B cell (primary cell): ENCODE measurements at regions not wholly inside any gene's neighbourhood (a gene's known extent, or its start where the extent isn't known, plus 50 kb on each side); places are given as distances from the start of the nearest gene placed in this dataset.

ENCODE experiments used
- ATAC-seq: fragments of 200-7000 bp; cut with Tn5 transposase; one replicate; pipeline ENCODE4 v1.10.0; 2021; ENCODE audit warnings: low read depth, mild to moderate bottlenecking, moderate number of reproducible peaks, moderate library complexity
- CTCF ChIA-PET: fragments of 350-600 bp; sonication (Branson Sonifier 250); formaldehyde crosslinking; loops from one replicate; lab custom pipeline; 2021; ENCODE audit warnings: antibody characterized with exemption, inconsistent platforms; lab: Charles Lee
- POLR2A ChIA-PET: fragments of 350-600 bp; sonication (Branson Sonifier 250); formaldehyde crosslinking; loops from one replicate; lab custom pipeline; 2021; ENCODE audit warnings: antibody characterized with exemption; lab: Charles Lee
- DNase-seq: peaks from one replicate; pipeline ENCODE4 v3.0.0; 2013
- H2AFZ ChIP-seq: 2 replicates; pipeline ENCODE4 v1.6.1; 2012; ENCODE audit warnings: mild to moderate bottlenecking, low read depth, low read length; ENCODE audit not compliant: insufficient read depth, poor library complexity, severe bottlenecking
- H3K27ac ChIP-seq, 2 donors: 1 replicate in 1 of 2; 2 replicates in 1 of 2; pipeline ENCODE4 v1.5.1; 2012 to 2013; ENCODE audit warnings: low read length in 2 of 2, mild to moderate bottlenecking in 2 of 2, moderate library complexity in 1 of 2
- H3K27me3 ChIP-seq, 4 experiments: fragments of 200-600 bp in 1 of 4; sonication (generic) in 1 of 4; replicated peaks in 1 of 4; 1 replicate in 2 of 4; 2 replicates in 2 of 4; pipeline versions ENCODE4 v1.6.1 to v1.7.0; 2013 to 2016; ENCODE audit warnings: low read length in 3 of 4, mild to moderate bottlenecking in 2 of 4, mixed read lengths in 1 of 4, moderate library complexity in 1 of 4; ENCODE audit not compliant: insufficient read depth in 4 of 4, control insufficient read depth in 3 of 4; ENCODE audit errors: control extremely low read depth in 1 of 4
- H3K36me3 ChIP-seq, 2 experiments: replicated peaks in 1 of 2; 1 replicate in 1 of 2; 2 replicates in 1 of 2; pipeline versions ENCODE4 v1.6.1 to v1.7.1; 2013; ENCODE audit warnings: low read length in 1 of 2; ENCODE audit not compliant: insufficient read depth in 2 of 2, control insufficient read depth in 1 of 2; ENCODE audit errors: control extremely low read depth in 1 of 2, extremely low read depth in 1 of 2
- H3K4me1 ChIP-seq, 2 donors: fragments of 200-600 bp in 1 of 2; sonication (generic) in 1 of 2; 1 replicate in 1 of 2; 2 replicates in 1 of 2; pipeline versions ENCODE4 v1.5.1 to v1.6.1; 2013 to 2017; ENCODE audit warnings: low read length in 2 of 2; ENCODE audit not compliant: control insufficient read depth in 2 of 2, insufficient read depth in 2 of 2
- H3K4me2 ChIP-seq: replicated peaks from 2 replicates; pipeline ENCODE3; 2012; ENCODE audit warnings: mild to moderate bottlenecking, low read depth, low read length; ENCODE audit not compliant: poor library complexity, severe bottlenecking
- H3K4me3 ChIP-seq, 5 experiments: fragments of 200-600 bp in 1 of 5; sonication (generic) in 1 of 5; 1 replicate in 3 of 5; 2 replicates in 2 of 5; pipeline versions ENCODE4 v1.5.1 to v1.7.0; 2011 to 2016; ENCODE audit warnings: low read length in 4 of 5, mild to moderate bottlenecking in 4 of 5, low read depth in 2 of 5, control low read depth in 1 of 5, moderate library complexity in 1 of 5; ENCODE audit not compliant: insufficient read depth in 1 of 5; ENCODE audit errors: control extremely low read depth in 1 of 5, extremely low read depth in 1 of 5
- H3K79me2 ChIP-seq: fragments of 200-600 bp; sonication (generic); one replicate; pipeline ENCODE4 v1.6.0; 2016; ENCODE audit warnings: low read length; ENCODE audit not compliant: control insufficient read depth, insufficient read depth
- H3K9ac ChIP-seq: fragments of 200-600 bp; sonication (generic); 2 replicates; pipeline ENCODE4 v1.6.1; 2017; ENCODE audit warnings: mild to moderate bottlenecking, low read length, moderate library complexity
- H3K9me3 ChIP-seq, 3 donors: one replicate each; pipeline versions ENCODE4 v1.6.1 to v1.7.1; 2013; ENCODE audit warnings: low read length in 2 of 3; ENCODE audit not compliant: control insufficient read depth in 2 of 3, insufficient read depth in 1 of 3; ENCODE audit errors: control extremely low read depth in 1 of 3
- H4K20me1 ChIP-seq: 2 replicates; pipeline ENCODE4 v1.6.0; 2012; ENCODE audit warnings: mild to moderate bottlenecking, low read length; ENCODE audit not compliant: insufficient read depth, control insufficient read depth, poor library complexity, severe bottlenecking
- H3K27ac Mint-ChIP-seq: one replicate; pipeline ENCODE4 v1.8.0; 2021; ENCODE audit warnings: mixed read lengths
- H3K27me3 Mint-ChIP-seq: one replicate; pipeline ENCODE4 v1.8.0; 2021; ENCODE audit warnings: mixed read lengths
- H3K4me1 Mint-ChIP-seq: one replicate; pipeline ENCODE4 v1.8.0; 2021; ENCODE audit warnings: mixed read lengths
- H3K4me3 Mint-ChIP-seq: one replicate; pipeline ENCODE4 v1.8.0; 2021; ENCODE audit warnings: mixed read lengths
- H3K9me3 Mint-ChIP-seq: one replicate; pipeline ENCODE4 v1.8.0; 2022; ENCODE audit warnings: mixed read lengths; ENCODE audit not compliant: insufficient read depth
- EZH2 ChIP-seq: IDR thresholded peaks from 2 replicates; pipeline ENCODE4 v1.6.1; 2012; ENCODE audit warnings: borderline replicate concordance, low read depth, mild to moderate bottlenecking, moderate library complexity, low read length; ENCODE audit not compliant: insufficient read depth, poor library complexity, severe bottlenecking
- WGBS: methylation state at CpG from one replicate; pipeline ENCODE4 v1.1.5; 2013; ENCODE audit warnings: missing lambda C conversion rate; ENCODE audit not compliant: insufficient coverage; 5-methylcytosine and 5-hydroxymethylcytosine counted together
- intact Hi-C: fragments of 100-400 bp; cut with micrococcal nuclease; formaldehyde crosslinking; loops from one replicate; pipeline ENCODE4 v1.10.0; 2022
- TF ChIP-seq, protein P1 (sequence below): fragments of 200-600 bp; IDR thresholded peaks from one replicate; pipeline ENCODE4 v1.8.0; 2022; ENCODE audit warnings: antibody characterized with exemption, mild to moderate bottlenecking

DNA sequence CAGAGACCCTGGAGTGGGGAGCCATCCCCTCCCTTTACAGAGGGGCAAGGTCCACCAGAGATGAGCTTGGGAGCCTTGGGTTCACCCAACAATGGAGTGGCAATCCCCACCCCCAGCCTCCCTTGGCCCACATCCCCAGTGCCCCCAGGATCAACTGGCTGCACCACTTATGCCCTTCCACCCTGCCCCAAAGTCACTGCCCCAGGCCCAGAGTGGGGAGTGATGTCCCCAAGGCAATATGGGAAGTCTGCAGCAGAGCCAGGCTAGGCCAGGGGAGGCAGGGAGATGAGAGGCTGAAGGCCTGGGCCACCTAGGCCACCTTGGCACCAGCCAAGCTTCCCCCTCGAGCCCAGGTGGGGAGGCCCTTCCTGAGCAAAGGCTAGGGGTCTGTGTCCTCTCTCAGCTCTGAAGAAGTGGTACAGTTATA, 145.5 kb downstream of the SMAD6 start:
- intact Hi-C loops: no loop called here
- Mint-ChIP-seq H3K27me3 (peaks cover 19% of the 10 kb centered on the region), H3K4me1 (peaks cover 19% of the 10 kb centered on the region), H3K4me3 (no peak overlapping the region), H3K9me3 (no peaks in the 10 kb centered on the region), H3K27ac (no peak overlapping the region)
- Histone ChIP-seq H3K9ac (no peak overlapping the region), H2AFZ (no peak overlapping the region), H3K79me2 (no peaks in the 10 kb centered on the region), H4K20me1 (no peaks in the 10 kb centered on the region), H3K27me3 (peaks cover 0 to 25% (median 15%) of the 10 kb centered on the region in 4 experiments), H3K4me2 (no peak overlapping the region), H3K4me1 (peaks cover 13 to 16% of the 10 kb centered on the region in 2 donors), H3K9me3 (no peaks in the 10 kb centered on the region), H3K4me3 (no peak overlapping the region), H3K27ac (no peak overlapping the region), H3K36me3 (no peaks in the 10 kb centered on the region)
- POLR2A ChIA-PET: interaction anchor here (0.7 kb wide), 1 partner anchor 8 kb away, joined by 3 read pairs; no protein-coding TSS in a partner anchor
- TF ChIP-seq, protein P1, sequence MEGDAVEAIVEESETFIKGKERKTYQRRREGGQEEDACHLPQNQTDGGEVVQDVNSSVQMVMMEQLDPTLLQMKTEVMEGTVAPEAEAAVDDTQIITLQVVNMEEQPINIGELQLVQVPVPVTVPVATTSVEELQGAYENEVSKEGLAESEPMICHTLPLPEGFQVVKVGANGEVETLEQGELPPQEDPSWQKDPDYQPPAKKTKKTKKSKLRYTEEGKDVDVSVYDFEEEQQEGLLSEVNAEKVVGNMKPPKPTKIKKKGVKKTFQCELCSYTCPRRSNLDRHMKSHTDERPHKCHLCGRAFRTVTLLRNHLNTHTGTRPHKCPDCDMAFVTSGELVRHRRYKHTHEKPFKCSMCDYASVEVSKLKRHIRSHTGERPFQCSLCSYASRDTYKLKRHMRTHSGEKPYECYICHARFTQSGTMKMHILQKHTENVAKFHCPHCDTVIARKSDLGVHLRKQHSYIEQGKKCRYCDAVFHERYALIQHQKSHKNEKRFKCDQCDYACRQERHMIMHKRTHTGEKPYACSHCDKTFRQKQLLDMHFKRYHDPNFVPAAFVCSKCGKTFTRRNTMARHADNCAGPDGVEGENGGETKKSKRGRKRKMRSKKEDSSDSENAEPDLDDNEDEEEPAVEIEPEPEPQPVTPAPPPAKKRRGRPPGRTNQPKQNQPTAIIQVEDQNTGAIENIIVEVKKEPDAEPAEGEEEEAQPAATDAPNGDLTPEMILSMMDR: no peak
- TF ChIP-seq EZH2: no peak
- 80% methylated on average over 1 of the region's 1 CpG for WGBS
- DNase-seq: no peak
- CTCF ChIA-PET: interaction anchor here (0.6 to 1.4 kb wide), 2 partner anchors 244 to 415 kb away, joined by 3 to 4 read pairs; no protein-coding TSS in a partner anchor
- ATAC-seq: no peak

DNA sequence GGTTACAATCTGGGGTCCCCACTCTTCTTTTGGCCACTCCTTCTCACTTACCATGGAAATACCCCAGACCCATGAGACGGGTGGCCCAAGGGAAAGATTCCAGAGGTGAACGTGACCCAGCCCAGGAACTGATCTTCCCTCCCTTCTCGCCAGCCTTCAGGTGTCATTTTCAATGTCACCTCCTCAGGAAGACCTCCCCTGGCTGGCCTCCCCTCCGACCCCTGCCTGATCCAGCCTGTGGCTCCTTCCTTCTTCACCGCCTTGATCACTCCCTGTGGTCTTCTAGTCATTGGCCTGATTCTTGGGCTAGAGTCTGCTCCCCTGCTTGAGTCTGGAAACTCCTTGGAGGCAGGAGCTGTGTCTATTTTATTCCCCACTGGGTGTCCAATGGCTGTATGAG, 146.1 kb downstream of the SMAD6 start:
- TF ChIP-seq, protein P1: no peak
- no peak for TF ChIP-seq EZH2
- Mint-ChIP-seq H3K9me3 (no peaks in the 10 kb centered on the region), H3K4me1 (peaks cover 15% of the 10 kb centered on the region), H3K27ac (no peak overlapping the region), H3K4me3 (no peak overlapping the region), H3K27me3 (peaks cover 16% of the 10 kb centered on the region)
- ATAC-seq (no peak), DNase-seq (no peak)
- Histone ChIP-seq H2AFZ (no peak overlapping the region), H3K27ac (no peak overlapping the region), H4K20me1 (no peaks in the 10 kb centered on the region), H3K27me3 (peaks cover 0 to 21% (median 13%) of the 10 kb centered on the region in 4 experiments), H3K4me2 (no peak overlapping the region), H3K9me3 (no peaks in the 10 kb centered on the region), H3K79me2 (no peaks in the 10 kb centered on the region), H3K4me3 (no peak overlapping the region), H3K9ac (no peak overlapping the region), H3K4me1 (peaks cover 9 to 12% of the 10 kb centered on the region in 2 donors), H3K36me3 (no peaks in the 10 kb centered on the region)
- 84% methylated on average over 4 of the region's 5 CpGs for WGBS
- ChIA-PET POLR2A (no interaction called here), CTCF (interaction anchor here (1.4 to 1.6 kb wide), 2 partner anchors 59 to 244 kb away, joined by 3 read pairs; no protein-coding TSS in a partner anchor)
- intact Hi-C loops: no loop called here
